WERI-Rb-1 (cell line): ENCODE measurements at regions not wholly inside any gene's neighbourhood (a gene's known extent, or its start where the extent isn't known, plus 50 kb on each side); places are given as distances from the start of the nearest gene placed in this dataset.

Source experiments
- DNase-seq: peaks from one replicate; pipeline ENCODE4 v3.0.0-alpha.2; 2020
- H3K27ac ChIP-seq: fragments of 250-450 bp; sonication (Bioruptor Pico); 2 replicates; pipeline ENCODE4 v1.5.1; 2020; ENCODE audit warnings: mild to moderate bottlenecking, moderate library complexity
- H3K27me3 ChIP-seq: fragments of 250-450 bp; sonication (Bioruptor Pico); 2 replicates; pipeline ENCODE4 v1.5.1; 2021; ENCODE audit warnings: mild to moderate bottlenecking, low read depth, moderate library complexity; ENCODE audit not compliant: insufficient read depth, severe bottlenecking
- H3K36me3 ChIP-seq: fragments of 250-450 bp; sonication (Bioruptor Pico); 2 replicates; pipeline ENCODE4 v1.5.1; 2020; ENCODE audit warnings: mild to moderate bottlenecking, moderate library complexity
- H3K4me3 ChIP-seq: 2 replicates; pipeline ENCODE4 v1.5.1; 2011; ENCODE audit warnings: low read depth, mild to moderate bottlenecking, control low read depth, low read length
- H3K9me3 ChIP-seq: fragments of 250-450 bp; sonication (Bioruptor Pico); 2 replicates; pipeline ENCODE4 v1.5.1; 2021; ENCODE audit warnings: mild to moderate bottlenecking, moderate library complexity; ENCODE audit not compliant: severe bottlenecking
- TF ChIP-seq, protein P1 (sequence below): IDR thresholded peaks from 2 replicates; pipeline ENCODE4 v1.5.1; 2011; ENCODE audit warnings: low read depth, mild to moderate bottlenecking, control low read depth, inconsistent platforms, low read length

DNA sequence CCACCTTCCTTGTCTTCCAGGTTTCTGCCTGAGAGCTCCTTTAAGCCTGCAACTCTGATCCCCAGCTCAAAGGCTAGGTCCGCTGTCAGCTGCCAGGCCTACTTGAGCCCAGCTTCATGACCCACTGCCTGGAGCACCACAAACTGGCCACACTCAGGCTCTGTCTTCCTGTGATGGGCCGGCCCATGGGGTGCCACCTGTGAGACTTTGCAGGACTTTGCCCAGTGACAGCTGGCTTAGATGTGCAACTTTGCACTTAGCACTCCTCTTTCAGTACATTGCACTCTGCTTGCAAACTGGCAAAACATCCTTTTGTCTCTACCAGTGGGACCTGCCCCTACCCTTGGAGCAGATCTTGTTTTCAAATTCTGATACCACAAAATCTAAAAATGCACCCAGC, 311.5 kb upstream of the PDE4D start:
- DNase-seq = no peak
- Histone ChIP-seq H3K27me3 (no peaks in the 10 kb centered on the region), H3K4me3 (no peak overlapping the region), H3K36me3 (no peaks in the 10 kb centered on the region), H3K27ac (no peak overlapping the region), H3K9me3 (no peaks in the 10 kb centered on the region)
- TF ChIP-seq, protein P1, sequence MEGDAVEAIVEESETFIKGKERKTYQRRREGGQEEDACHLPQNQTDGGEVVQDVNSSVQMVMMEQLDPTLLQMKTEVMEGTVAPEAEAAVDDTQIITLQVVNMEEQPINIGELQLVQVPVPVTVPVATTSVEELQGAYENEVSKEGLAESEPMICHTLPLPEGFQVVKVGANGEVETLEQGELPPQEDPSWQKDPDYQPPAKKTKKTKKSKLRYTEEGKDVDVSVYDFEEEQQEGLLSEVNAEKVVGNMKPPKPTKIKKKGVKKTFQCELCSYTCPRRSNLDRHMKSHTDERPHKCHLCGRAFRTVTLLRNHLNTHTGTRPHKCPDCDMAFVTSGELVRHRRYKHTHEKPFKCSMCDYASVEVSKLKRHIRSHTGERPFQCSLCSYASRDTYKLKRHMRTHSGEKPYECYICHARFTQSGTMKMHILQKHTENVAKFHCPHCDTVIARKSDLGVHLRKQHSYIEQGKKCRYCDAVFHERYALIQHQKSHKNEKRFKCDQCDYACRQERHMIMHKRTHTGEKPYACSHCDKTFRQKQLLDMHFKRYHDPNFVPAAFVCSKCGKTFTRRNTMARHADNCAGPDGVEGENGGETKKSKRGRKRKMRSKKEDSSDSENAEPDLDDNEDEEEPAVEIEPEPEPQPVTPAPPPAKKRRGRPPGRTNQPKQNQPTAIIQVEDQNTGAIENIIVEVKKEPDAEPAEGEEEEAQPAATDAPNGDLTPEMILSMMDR = no peak

DNA sequence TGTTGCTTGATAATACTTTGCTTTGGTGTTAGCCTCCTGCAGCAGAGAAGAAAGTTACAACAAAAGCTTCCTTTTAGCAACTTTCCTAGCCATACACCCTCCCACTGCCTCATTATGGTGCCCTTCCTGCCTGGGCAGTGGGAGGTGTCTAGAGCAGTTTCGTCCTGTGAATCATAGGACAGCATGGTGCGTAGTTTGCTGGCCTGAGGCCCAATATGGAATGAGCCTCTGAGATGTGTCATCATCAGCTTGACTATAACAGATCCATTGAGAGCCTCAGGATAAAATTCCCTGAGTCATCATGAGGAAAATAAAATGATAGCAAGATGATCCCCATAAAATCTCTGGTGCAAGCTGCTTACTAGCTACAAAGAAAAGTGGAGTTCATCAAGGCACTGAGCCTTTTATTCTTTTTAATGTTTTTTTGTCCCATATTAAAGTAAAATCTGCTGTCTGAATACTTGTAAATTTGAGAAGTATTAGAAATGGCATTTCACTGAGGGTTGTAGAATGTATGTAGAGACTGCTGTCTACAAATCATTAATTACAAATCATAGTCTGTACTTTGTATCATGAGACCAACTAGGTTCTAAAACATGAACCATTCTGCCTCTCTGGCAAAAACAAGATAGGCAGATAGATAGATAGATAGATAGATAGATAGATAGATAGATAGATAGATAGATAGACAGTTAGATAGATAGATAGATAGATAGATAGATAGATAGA, 303.0 kb upstream of the PDE4D start:
- TF ChIP-seq, protein P1 = no peak
- H3K4me3 ChIP-seq = no peak overlapping the region
- no peak for DNase-seq
- H3K36me3 ChIP-seq = no peaks in the 10 kb centered on the region
- no peak overlapping the region for H3K27ac ChIP-seq
- H3K27me3 ChIP-seq = no peaks in the 10 kb centered on the region
- H3K9me3 ChIP-seq = no peaks in the 10 kb centered on the region

- Histone ChIP-seq H3K27ac (no peak overlapping the region), H3K36me3 (no peaks in the 10 kb centered on the region), H3K4me3 (no peak overlapping the region), H3K9me3 (no peaks in the 10 kb centered on the region), H3K27me3 (no peaks in the 10 kb centered on the region)
- no peak for DNase-seq
- TF ChIP-seq, protein P1 = no peak
These were observed 302.0 kb upstream of the PDE4D start for GRCh38 chr5:60195551-60195950.

DNA sequence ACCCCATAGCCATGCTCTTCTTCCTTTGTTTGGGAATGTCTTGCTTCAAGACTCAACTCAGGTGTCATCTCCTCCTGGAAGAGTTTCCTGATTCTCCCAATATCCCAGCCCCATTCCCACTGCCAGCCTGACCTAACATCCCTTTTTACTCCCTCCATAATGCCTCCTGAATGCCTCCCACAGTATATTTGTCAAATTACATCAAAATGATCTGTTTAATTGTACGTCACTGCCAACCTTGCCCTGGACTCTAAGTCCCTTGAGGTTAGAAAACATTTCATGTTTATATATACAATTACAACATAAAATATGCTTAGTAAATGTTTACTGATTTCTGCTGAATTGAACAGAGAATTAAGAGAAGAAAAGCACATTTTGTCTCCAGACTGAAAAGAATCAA, 301.6 kb upstream of the PDE4D start:
- TF ChIP-seq, protein P1 = no peak
- Histone ChIP-seq H3K27ac (no peak overlapping the region), H3K27me3 (no peaks in the 10 kb centered on the region), H3K9me3 (no peaks in the 10 kb centered on the region), H3K4me3 (no peak overlapping the region), H3K36me3 (no peaks in the 10 kb centered on the region)
- no peak for DNase-seq

GRCh38 chr5:60185231-60186099, 291.9 kb upstream of the PDE4D start:
- Histone ChIP-seq H3K27me3 (no peaks in the 10 kb centered on the region), H3K36me3 (no peaks in the 10 kb centered on the region), H3K4me3 (no peak overlapping the region), H3K27ac (no peak overlapping the region), H3K9me3 (no peaks in the 10 kb centered on the region)
- TF ChIP-seq, protein P1 = no peak
- DNase-seq = no peak
